ENCODE measurements at regions not wholly inside any gene's neighbourhood (a gene's known extent, or its start where the extent isn't known, plus 50 kb on each side); places are given as distances from the start of the nearest gene placed in this dataset.

- no peak for TF ChIP-seq CTCF (IDR thresholded peaks at IDR 0.05)
- TF ChIP-seq FOXM1 (IDR thresholded peaks at IDR 0.05; ENCODE audit: low read depth) = no peak
- TF ChIP-seq, protein P1, sequence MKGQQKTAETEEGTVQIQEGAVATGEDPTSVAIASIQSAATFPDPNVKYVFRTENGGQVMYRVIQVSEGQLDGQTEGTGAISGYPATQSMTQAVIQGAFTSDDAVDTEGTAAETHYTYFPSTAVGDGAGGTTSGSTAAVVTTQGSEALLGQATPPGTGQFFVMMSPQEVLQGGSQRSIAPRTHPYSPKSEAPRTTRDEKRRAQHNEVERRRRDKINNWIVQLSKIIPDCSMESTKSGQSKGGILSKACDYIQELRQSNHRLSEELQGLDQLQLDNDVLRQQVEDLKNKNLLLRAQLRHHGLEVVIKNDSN (IDR thresholded peaks at IDR 0.05; ENCODE audit: borderline replicate concordance, low read depth) = no peak
- no peak for TF ChIP-seq TEAD4 (IDR thresholded peaks at IDR 0.05; ENCODE audit: borderline replicate concordance, insufficient read depth)
- TF ChIP-seq EP300 (IDR thresholded peaks at IDR 0.05; ENCODE audit: borderline replicate concordance in 1 of 2, low read depth in 1 of 2, low read length in 1 of 2) = no peak
- TF ChIP-seq POLR2AphosphoS5 (IDR thresholded peaks at IDR 0.05; ENCODE audit: low read depth, low read length) = no peak
- TF ChIP-seq MAX (IDR thresholded peaks at IDR 0.05; ENCODE audit: low read depth) = no peak
- TF ChIP-seq GATA2 (CRISPR knock-in tag; IDR thresholded peaks at IDR 0.05) = no peak
- TF ChIP-seq RAD21 (IDR thresholded peaks at IDR 0.05; ENCODE audit: low read length) = no peak
- TF ChIP-seq SIN3A (IDR thresholded peaks at IDR 0.05; ENCODE audit: borderline replicate concordance, low read depth, low read length) = no peak
- no peak for TF ChIP-seq MXI1 (IDR thresholded peaks at IDR 0.05; ENCODE audit: low read depth, low read length)
- TF ChIP-seq GABPA (IDR thresholded peaks at IDR 0.05; ENCODE audit: low read depth) = no peak
- no peak for TF ChIP-seq REST (IDR thresholded peaks at IDR 0.05; ENCODE audit: low read depth, low read length)
- no peak for TF ChIP-seq CHD2 (IDR thresholded peaks at IDR 0.05; ENCODE audit: low read length, partially characterized antibody)
Measured at GRCh38 chr13:107736731-107737130, 478.6 kb downstream of the LIG4 start.
